K562 (cell line): ENCODE measurements at regions not wholly inside any gene's neighbourhood (a gene's known extent, or its start where the extent isn't known, plus 50 kb on each side); places are given as distances from the start of the nearest gene placed in this dataset.

Source experiments
- ATAC-seq: fragments of 200-7000 bp; cut with Tn5 transposase; 3 replicates; pipeline ENCODE4 v1.9.1; 2020; ENCODE audit warnings: moderate library complexity
- BruUV-seq: library from RNA; stranded (reverse); fragments of 400-500 nt; replicated peaks from 2 replicates; lab custom pipeline; 2021; lab: Mats Ljungman, UMichigan
- CTCF ChIA-PET: fragments of 300-600 bp; formaldehyde crosslinking; extraction: SDS; loops from one replicate; lab custom pipeline; 2021; ENCODE audit warnings: low intra/inter-chr PET ratio; lab: Yijun Ruan, JAX
- POLR2A ChIA-PET: fragments of 300-600, 350-650 bp; sonication (Branson Sonifier 250); formaldehyde crosslinking; extraction: SDS; loops from one replicate; lab custom pipeline; 2021; ENCODE audit warnings: antibody characterized with exemption, inconsistent platforms; lab: Yijun Ruan, JAX
- DNase-seq, 4 experiments: peaks; one replicate each; pipeline versions ENCODE4 v3.0.0 to v3.0.0-alpha.2; 2011 to 2018; ENCODE audit warnings: low spot score in 3 of 4, mixed read lengths in 3 of 4; ENCODE audit errors: extremely low read depth in 1 of 4
- FAIRE-seq: peaks from 2 replicates; lab custom pipeline; 2011; peaks lifted over from hg19 to GRCh38; lab: Jason Lieb, UNC
- H2AFZ ChIP-seq: 2 replicates; pipeline ENCODE4 v1.6.0; 2011; ENCODE audit warnings: low read depth, low read length, control low read depth, inconsistent platforms
- H3K27ac ChIP-seq: fragments of 200-600 bp; 3 replicates; pipeline ENCODE4 v1.8.0; 2011; ENCODE audit warnings: low read depth, mild to moderate bottlenecking, control low read depth, inconsistent platforms, low read length, moderate library complexity, mixed read lengths; ENCODE audit errors: extremely low read depth
- H3K27me3 ChIP-seq, 2 experiments: fragments of 300-600 bp in 1 of 2; 2 replicates in 1 of 2; 3 replicates in 1 of 2; pipeline versions ENCODE4 v1.6.0 to v1.8.0; 2011; ENCODE audit warnings: inconsistent platforms in 2 of 2, low read length in 2 of 2, mild to moderate bottlenecking in 1 of 2, mixed read lengths in 1 of 2, moderate library complexity in 1 of 2; ENCODE audit not compliant: control insufficient read depth in 2 of 2, insufficient read depth in 2 of 2
- H3K36me3 ChIP-seq: fragments of 300-600 bp; 3 replicates; pipeline ENCODE4 v1.8.0; 2011; ENCODE audit warnings: mild to moderate bottlenecking, low read length, inconsistent platforms; ENCODE audit not compliant: control insufficient read depth, insufficient read depth
- H3K4me1 ChIP-seq, 2 experiments: fragments of 200-600 bp in 1 of 2; replicated peaks in 1 of 2; 2 replicates in 1 of 2; 3 replicates in 1 of 2; pipeline versions ENCODE4 v1.5.1 to v1.8.0; 2011; ENCODE audit warnings: inconsistent platforms in 2 of 2, low read length in 2 of 2, mild to moderate bottlenecking in 1 of 2, mixed read lengths in 1 of 2, moderate library complexity in 1 of 2; ENCODE audit not compliant: control insufficient read depth in 2 of 2, insufficient read depth in 2 of 2
- H3K4me2 ChIP-seq: 2 replicates; pipeline ENCODE4 v1.6.1; 2011; ENCODE audit warnings: low read length, control low read depth, inconsistent platforms, mixed read lengths; ENCODE audit not compliant: insufficient read depth
- H3K4me3 ChIP-seq: fragments of 200-600 bp; sonication (generic), shearing (Covaris generic); 2 replicates; pipeline ENCODE4 v1.5.1; 2016; ENCODE audit warnings: control low read depth, inconsistent platforms
- H3K79me2 ChIP-seq: fragments of 200-600 bp; 3 replicates; pipeline ENCODE4 v1.8.0; 2011; ENCODE audit warnings: low read length, inconsistent platforms; ENCODE audit not compliant: control insufficient read depth, insufficient read depth
- H3K9ac ChIP-seq, 2 experiments: 2 replicates each; pipeline versions ENCODE4 v1.6.0 to v1.6.1; 2011; ENCODE audit warnings: low read depth in 2 of 2, low read length in 2 of 2, control low read depth in 1 of 2, inconsistent platforms in 1 of 2, mild to moderate bottlenecking in 1 of 2, mixed read lengths in 1 of 2; ENCODE audit not compliant: insufficient read depth in 1 of 2
- H3K9me1 ChIP-seq: one replicate; pipeline ENCODE4 v1.6.0; 2011; ENCODE audit warnings: inconsistent platforms, mild to moderate bottlenecking, low read length, moderate library complexity; ENCODE audit not compliant: control insufficient read depth, insufficient read depth
- H3K9me3 ChIP-seq: replicated peaks from 2 replicates; pipeline ENCODE4 v1.5.1; 2011; ENCODE audit warnings: low read depth, low read length, inconsistent platforms; ENCODE audit not compliant: control insufficient read depth, insufficient read depth
- H4K20me1 ChIP-seq: replicated peaks from 2 replicates; pipeline ENCODE4 v1.6.1; 2011; ENCODE audit warnings: low read length, inconsistent platforms, mixed read lengths; ENCODE audit not compliant: control insufficient read depth, insufficient read depth
- EGR1 ChIP-seq: fragments of 450-650 bp; conservative IDR thresholded peaks from 2 replicates; pipeline ENCODE4 v1.6.1; 2017; ENCODE audit warnings: mild to moderate bottlenecking
- MBD2 ChIP-seq: sonication (generic); IDR thresholded peaks from 2 replicates; pipeline ENCODE4 v1.6.1; 2016; ENCODE audit warnings: low read depth, borderline replicate concordance
- OTX1 ChIP-seq: fragments of 450-650 bp; formaldehyde crosslinking; IDR thresholded peaks from 2 replicates; pipeline ENCODE4 v1.4.0; 2022; ENCODE audit warnings: mild to moderate bottlenecking
- TCF3 ChIP-seq: sonication (generic); formaldehyde crosslinking; IDR thresholded peaks from 2 replicates; pipeline ENCODE4 v1.4.0; 2020; ENCODE audit warnings: mild to moderate bottlenecking, missing genetic modification reagents
- ZNF121 ChIP-seq: sonication (generic); formaldehyde crosslinking; conservative IDR thresholded peaks from 2 replicates; pipeline ENCODE4 v1.8.0; 2022; ENCODE audit warnings: missing genetic modification reagents
- ZNF174 ChIP-seq: fragments of 250-450 bp; sonication (Bioruptor Pico); IDR thresholded peaks from 2 replicates; pipeline ENCODE4 v1.4.0; 2020; ENCODE audit warnings: mild to moderate bottlenecking
- ZNF551 ChIP-seq: fragments of 250-450 bp; sonication (Bioruptor Pico); IDR thresholded peaks from 2 replicates; pipeline ENCODE4 v1.5.0; 2021; ENCODE audit warnings: mild to moderate bottlenecking, moderate library complexity
- ZNF589 ChIP-seq: fragments of 200-800 bp; sonication (Bioruptor generic); IDR thresholded peaks from 2 replicates; pipeline ENCODE4 v1.6.1; 2016; ENCODE audit warnings: low read depth, missing genetic modification characterization, missing compliant biosample characterization
- ZNF696 ChIP-seq: fragments of 250-450 bp; sonication (Bioruptor Pico); conservative IDR thresholded peaks from 2 replicates; pipeline ENCODE4 v1.4.0; 2020; ENCODE audit warnings: mild to moderate bottlenecking, moderate library complexity
- in situ Hi-C: fragments of 300-500 bp; cut with MboI; formaldehyde crosslinking; loops from 4 replicates; pipeline ENCODE4 v1.15.0; 2018; ENCODE audit warnings: inconsistent platforms, mixed read lengths
- intact Hi-C: fragments of 100-400 bp; cut with micrococcal nuclease; formaldehyde crosslinking; loops from 2 replicates; pipeline ENCODE4 v1.14.2; 2022
- TF ChIP-seq, protein P1 (sequence below): fragments of 250-450 bp; sonication (Bioruptor Pico); IDR thresholded peaks from 2 replicates; pipeline ENCODE4 v1.5.1; 2021; ENCODE audit warnings: mild to moderate bottlenecking
- TF ChIP-seq, protein P2 (sequence below): fragments of 450-650 bp; IDR thresholded peaks from 2 replicates; pipeline ENCODE4 v1.6.1; 2017; ENCODE audit warnings: mild to moderate bottlenecking, moderate library complexity
- TF ChIP-seq, protein P3 (sequence below): fragments of 450-650 bp; IDR thresholded peaks from 2 replicates; pipeline ENCODE4 v1.6.1; 2016; ENCODE audit warnings: mild to moderate bottlenecking
- TF ChIP-seq, protein P4 (sequence below), 2 experiments: fragments of 450-650 bp in 1 of 2; sonication (generic) in 1 of 2; formaldehyde crosslinking in 1 of 2; IDR thresholded peaks in 1 of 2; conservative IDR thresholded peaks in 1 of 2; 2 replicates each; pipeline versions ENCODE4 v1.6.1 to v1.8.1; 2016 to 2023; ENCODE audit warnings: mild to moderate bottlenecking in 2 of 2, moderate library complexity in 2 of 2, inconsistent platforms in 1 of 2, missing genetic modification reagents in 1 of 2

DNA sequence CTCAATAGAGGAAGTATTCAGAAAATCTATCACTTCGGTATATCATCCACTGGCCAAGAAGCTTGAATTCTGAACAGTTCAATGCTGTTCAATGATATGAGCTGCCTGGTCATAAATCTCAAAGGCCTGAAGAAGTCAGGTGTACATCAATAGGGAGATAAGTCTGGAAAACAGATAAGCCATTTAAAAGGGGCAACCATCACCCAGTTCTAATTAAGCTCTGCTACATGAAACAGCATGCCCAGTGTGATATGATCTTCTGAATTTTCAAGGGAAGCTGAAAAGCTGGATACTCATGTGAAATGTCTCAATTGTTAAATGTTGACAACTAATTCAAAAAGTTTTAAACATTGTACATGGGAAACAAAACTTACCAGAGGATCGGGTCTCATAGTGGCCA is 2020.7 kb upstream of the WWC1 start (continued):
- TF ChIP-seq, protein P1, sequence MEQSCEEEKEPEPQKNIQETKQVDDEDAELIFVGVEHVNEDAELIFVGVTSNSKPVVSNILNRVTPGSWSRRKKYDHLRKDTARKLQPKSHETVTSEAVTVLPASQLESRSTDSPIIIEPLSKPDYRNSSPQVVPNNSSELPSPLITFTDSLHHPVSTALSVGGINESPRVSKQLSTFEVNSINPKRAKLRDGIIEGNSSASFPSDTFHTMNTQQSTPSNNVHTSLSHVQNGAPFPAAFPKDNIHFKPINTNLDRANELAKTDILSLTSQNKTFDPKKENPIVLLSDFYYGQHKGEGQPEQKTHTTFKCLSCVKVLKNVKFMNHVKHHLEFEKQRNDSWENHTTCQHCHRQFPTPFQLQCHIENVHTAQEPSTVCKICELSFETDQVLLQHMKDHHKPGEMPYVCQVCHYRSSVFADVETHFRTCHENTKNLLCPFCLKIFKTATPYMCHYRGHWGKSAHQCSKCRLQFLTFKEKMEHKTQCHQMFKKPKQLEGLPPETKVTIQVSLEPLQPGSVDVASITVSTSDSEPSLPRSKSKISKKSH (CRISPR knock-in tag), result no peak
- TF ChIP-seq MBD2 (no peak), OTX1 (CRISPR knock-in tag) (no peak), ZNF696 (CRISPR knock-in tag) (no peak), ZNF121 (CRISPR knock-in tag) (no peak), ZNF174 (no peak)
- TF ChIP-seq, protein P2, sequence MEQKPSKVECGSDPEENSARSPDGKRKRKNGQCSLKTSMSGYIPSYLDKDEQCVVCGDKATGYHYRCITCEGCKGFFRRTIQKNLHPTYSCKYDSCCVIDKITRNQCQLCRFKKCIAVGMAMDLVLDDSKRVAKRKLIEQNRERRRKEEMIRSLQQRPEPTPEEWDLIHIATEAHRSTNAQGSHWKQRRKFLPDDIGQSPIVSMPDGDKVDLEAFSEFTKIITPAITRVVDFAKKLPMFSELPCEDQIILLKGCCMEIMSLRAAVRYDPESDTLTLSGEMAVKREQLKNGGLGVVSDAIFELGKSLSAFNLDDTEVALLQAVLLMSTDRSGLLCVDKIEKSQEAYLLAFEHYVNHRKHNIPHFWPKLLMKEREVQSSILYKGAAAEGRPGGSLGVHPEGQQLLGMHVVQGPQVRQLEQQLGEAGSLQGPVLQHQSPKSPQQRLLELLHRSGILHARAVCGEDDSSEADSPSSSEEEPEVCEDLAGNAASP, result no peak

DNA sequence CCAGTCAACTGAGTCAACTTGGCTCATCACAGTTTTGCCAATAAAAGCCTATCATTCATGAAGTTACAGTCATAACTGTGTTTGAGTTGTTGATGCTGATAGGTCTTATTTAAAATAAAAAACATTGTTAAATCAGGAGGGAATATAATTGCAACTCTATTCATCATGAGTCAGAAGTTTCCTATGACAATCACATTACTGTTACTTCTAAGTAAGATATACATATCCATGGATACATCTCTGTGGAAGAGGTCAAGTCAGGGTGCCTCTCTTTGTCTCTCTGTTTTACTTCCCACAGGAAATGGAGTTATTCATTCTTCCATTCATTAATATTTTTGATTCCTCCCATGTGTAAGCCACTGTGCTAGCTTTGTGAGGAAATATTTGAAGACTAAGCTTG is 2015.4 kb upstream of the WWC1 start:
- no peaks in the 10 kb centered on the region for H3K79me2 ChIP-seq
- ATAC-seq (no peak), DNase-seq (no peak), FAIRE-seq (no peak)
- ChIA-PET CTCF (no interaction called here), POLR2A (no interaction called here)
- no peaks in the 10 kb centered on the region for H3K36me3 ChIP-seq
- no TSS peak for BruUV-seq
- no peak overlapping the region for H3K4me3 ChIP-seq
- H3K4me2 ChIP-seq, result no peak overlapping the region
- H3K9me1 ChIP-seq, result no peaks in the 10 kb centered on the region
- H3K9me3 ChIP-seq, result no peaks in the 10 kb centered on the region
- H2AFZ ChIP-seq, result no peak overlapping the region
- no peaks in the 10 kb centered on the region for H4K20me1 ChIP-seq
- H3K27ac ChIP-seq, result no peak overlapping the region
- no peak overlapping the region for H3K9ac ChIP-seq
- TF ChIP-seq ZNF589 (no peak), ZNF551 (no peak), EGR1 (no peak), TCF3 (CRISPR knock-in tag) (no peak)
- TF ChIP-seq, protein P3, sequence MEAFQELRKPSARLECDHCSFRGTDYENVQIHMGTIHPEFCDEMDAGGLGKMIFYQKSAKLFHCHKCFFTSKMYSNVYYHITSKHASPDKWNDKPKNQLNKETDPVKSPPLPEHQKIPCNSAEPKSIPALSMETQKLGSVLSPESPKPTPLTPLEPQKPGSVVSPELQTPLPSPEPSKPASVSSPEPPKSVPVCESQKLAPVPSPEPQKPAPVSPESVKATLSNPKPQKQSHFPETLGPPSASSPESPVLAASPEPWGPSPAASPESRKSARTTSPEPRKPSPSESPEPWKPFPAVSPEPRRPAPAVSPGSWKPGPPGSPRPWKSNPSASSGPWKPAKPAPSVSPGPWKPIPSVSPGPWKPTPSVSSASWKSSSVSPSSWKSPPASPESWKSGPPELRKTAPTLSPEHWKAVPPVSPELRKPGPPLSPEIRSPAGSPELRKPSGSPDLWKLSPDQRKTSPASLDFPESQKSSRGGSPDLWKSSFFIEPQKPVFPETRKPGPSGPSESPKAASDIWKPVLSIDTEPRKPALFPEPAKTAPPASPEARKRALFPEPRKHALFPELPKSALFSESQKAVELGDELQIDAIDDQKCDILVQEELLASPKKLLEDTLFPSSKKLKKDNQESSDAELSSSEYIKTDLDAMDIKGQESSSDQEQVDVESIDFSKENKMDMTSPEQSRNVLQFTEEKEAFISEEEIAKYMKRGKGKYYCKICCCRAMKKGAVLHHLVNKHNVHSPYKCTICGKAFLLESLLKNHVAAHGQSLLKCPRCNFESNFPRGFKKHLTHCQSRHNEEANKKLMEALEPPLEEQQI, result no peak
- TF ChIP-seq, protein P4, sequence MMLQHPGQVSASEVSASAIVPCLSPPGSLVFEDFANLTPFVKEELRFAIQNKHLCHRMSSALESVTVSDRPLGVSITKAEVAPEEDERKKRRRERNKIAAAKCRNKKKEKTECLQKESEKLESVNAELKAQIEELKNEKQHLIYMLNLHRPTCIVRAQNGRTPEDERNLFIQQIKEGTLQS (IDR thresholded peaks at IDR 0.05), result no peak
- TF ChIP-seq, protein P4 (CRISPR knock-in tag; conservative IDR thresholded peaks at IDR 0.05), result no peak
- no peaks in the 10 kb centered on the region for H3K27me3 ChIP-seq
- in situ Hi-C loops (no loop called here), intact Hi-C loops (no loop called here)
- no peaks in the 10 kb centered on the region for H3K4me1 ChIP-seq
